ENCODE measurements at regions not wholly inside any gene's neighbourhood (a gene's known extent, or its start where the extent isn't known, plus 50 kb on each side); places are given as distances from the start of the nearest gene placed in this dataset.

- TF ChIP-seq CTCF (conservative IDR thresholded peaks at IDR 0.05; ENCODE audit: low read depth, low read length), result no peak
- peak; percentile 26 for DNase-seq (ENCODE audit: low read depth)
- H3K4me3 ChIP-seq (ENCODE audit: low read length), result no peak overlapping the region
Observed at GRCh38 chr7:47045207-47046051, 536.5 kb downstream of the TNS3 start.

GRCh38 chr7:47044625-47045024 is 537.3 kb downstream of the TNS3 start:
- DNase-seq (ENCODE audit: low read depth), result no peak
- no peak for TF ChIP-seq CTCF (conservative IDR thresholded peaks at IDR 0.05; ENCODE audit: low read depth, low read length)
- no peak overlapping the region for H3K4me3 ChIP-seq (ENCODE audit: low read length)

- no peak for DNase-seq (ENCODE audit: low read depth)
- TF ChIP-seq CTCF (conservative IDR thresholded peaks at IDR 0.05; ENCODE audit: low read depth, low read length), result no peak
- no peak overlapping the region for H3K4me3 ChIP-seq (ENCODE audit: low read length)
Observed at GRCh38 chr7:47043304-47043703, 538.6 kb downstream of the TNS3 start.

GRCh38 chr7:47042669-47043068 is 539.2 kb downstream of the TNS3 start:
- no peak for DNase-seq (ENCODE audit: low read depth)
- no peak overlapping the region for H3K4me3 ChIP-seq (ENCODE audit: low read length)
- TF ChIP-seq CTCF (conservative IDR thresholded peaks at IDR 0.05; ENCODE audit: low read depth, low read length), result no peak

- H3K4me3 ChIP-seq (ENCODE audit: low read length), result no peak overlapping the region
- no peak for TF ChIP-seq CTCF (conservative IDR thresholded peaks at IDR 0.05; ENCODE audit: low read depth, low read length)
- no peak for DNase-seq (ENCODE audit: low read depth)
Observed at GRCh38 chr7:47040795-47041347, 541.0 kb downstream of the TNS3 start.

- no peak for TF ChIP-seq CTCF (conservative IDR thresholded peaks at IDR 0.05; ENCODE audit: low read depth, low read length)
- no peak for DNase-seq (ENCODE audit: low read depth)
- H3K4me3 ChIP-seq (ENCODE audit: low read length), result no peak overlapping the region
Observed at GRCh38 chr7:47039904-47040303, 542.0 kb downstream of the TNS3 start.

All from retinal pigment epithelial cell (primary cell).